Prostate gland (tissue), 2 donors: ENCODE measurements at regions not wholly inside any gene's neighbourhood (a gene's known extent, or its start where the extent isn't known, plus 50 kb on each side); places are given as distances from the start of the nearest gene placed in this dataset.

ENCODE experiments used
- CTCF ChIP-seq, 4 experiments: fragments of 200-600 bp in 2 of 4; fragments of 450-650 bp in 2 of 4; sonication (generic) in 2 of 4; IDR thresholded peaks; 1 replicate in 3 of 4; 2 replicates in 1 of 4; pipeline ENCODE4 v1.5.1; 2016 to 2019; ENCODE audit warnings: antibody characterized with exemption in 4 of 4, mild to moderate bottlenecking in 2 of 4, moderate library complexity in 2 of 4
- POLR2A ChIP-seq: fragments of 450-650 bp; IDR thresholded peaks from one replicate; pipeline ENCODE4 v1.6.1; 2016; ENCODE audit warnings: antibody characterized with exemption, mild to moderate bottlenecking

GRCh38 chr6:146884728-146885127 is 286.0 kb downstream of the ADGB start:
- TF ChIP-seq CTCF (IDR thresholded peaks at IDR 0.05) (no peak), POLR2A (no peak)
